ENCODE measurements at regions not wholly inside any gene's neighbourhood (a gene's known extent, or its start where the extent isn't known, plus 50 kb on each side); places are given as distances from the start of the nearest gene placed in this dataset.
"Not testable (repeated sequence)": the region's sequence is repeated elsewhere in the genome, so short reads cannot be mapped to it uniquely, and the experiment has no call there.

DNA sequence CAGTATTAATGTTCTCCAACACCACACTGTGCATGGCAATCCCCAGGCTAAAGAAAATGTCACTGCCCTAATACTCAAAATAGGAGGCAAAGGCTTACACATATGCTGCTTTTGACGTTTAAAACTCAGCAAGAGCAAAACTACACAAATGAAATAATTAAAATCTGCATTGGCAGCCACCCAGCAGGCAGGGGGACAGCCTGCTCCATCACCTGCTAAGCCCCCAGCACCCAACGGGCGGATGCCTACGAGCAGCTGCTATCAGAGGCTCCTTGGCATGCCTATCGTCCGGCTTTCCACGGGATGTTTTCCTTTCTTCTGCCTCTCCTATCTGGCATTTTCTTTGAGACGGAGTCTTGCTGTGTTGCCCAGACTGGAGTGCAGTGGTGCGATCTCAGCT lies 337.5 kb downstream of the SOX9 start:
- no peak for DNase-seq

DNA sequence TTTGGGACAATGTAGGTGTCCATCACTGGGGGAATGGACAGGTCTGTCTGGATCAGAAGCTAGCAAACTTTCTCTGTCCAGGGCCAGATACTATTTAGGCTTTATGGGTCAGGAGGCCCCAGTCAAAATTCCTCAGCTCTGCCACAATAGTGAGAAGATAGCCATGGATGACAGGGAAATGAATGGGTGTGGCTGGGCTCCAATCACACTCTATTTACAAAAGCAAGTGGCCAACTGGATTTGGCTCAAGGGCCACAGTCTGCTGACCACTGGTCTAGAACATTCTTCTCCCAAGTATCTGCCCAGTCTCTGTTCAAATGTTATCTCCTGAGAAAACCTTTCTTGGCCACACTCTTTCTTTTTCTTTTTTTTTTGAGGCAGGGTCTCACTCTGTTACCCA lies 339.9 kb downstream of the SOX9 start:
- DNase-seq = no peak

DNA sequence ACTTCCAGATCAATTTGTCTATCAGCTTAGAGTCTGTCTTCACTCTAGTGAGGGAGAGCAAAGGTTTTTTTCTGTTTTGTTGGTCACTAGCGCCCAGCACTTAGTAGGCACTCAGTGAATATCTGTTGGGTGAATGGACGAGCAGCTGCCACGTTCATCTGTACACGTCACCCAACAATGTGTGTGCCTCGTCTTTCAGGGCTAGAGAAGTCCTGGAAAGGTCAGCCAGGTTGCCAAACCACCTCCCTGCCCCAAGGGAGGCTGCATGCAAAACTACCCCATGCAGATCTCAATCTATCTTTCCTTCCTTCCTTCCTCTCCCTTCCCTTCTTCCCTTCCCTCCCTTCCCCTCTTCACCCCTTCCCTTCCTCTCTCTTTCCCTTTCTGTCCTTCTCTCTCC lies 340.9 kb downstream of the SOX9 start:
- DNase-seq = no peak

DNA sequence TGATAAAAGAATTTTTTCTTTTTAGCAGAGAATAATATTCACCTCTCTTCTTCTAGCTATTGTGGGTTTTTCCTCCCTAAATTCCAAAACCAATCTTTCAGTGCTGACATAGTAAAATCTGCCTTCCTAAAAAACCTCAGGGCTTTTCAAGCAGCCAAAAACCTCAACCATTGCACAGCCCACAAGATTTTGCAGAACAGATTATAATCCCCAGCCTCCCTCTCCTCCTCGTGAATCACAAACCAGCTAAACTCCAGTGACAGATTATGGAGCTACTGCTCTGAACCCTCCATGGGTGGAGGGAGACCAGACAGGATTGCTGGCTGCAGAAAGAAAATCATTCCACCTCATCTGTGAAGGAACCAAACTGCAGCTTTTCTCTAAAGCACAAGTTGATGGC lies 341.6 kb downstream of the SOX9 start:
- peak; percentile 10 for DNase-seq

DNA sequence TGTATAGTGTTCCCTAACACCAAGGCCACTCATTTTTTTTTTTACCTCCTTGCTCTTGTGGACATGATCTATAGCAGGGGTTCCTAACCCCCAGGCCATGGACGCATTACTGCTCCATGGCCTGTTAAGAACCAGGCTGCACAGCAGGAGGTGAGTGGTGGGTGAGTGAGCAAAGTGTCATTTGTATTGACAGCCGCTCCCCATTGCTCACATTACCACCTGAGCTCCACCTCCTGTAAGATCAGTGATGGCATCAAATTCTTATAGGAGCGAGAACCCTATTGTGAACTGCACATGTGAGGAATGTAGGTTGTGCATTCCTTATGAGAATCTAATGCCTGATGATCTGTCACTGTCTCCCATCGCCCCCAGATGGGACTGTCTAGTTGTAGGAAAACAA lies 342.0 kb downstream of the SOX9 start:
- DNase-seq = no peak

DNA sequence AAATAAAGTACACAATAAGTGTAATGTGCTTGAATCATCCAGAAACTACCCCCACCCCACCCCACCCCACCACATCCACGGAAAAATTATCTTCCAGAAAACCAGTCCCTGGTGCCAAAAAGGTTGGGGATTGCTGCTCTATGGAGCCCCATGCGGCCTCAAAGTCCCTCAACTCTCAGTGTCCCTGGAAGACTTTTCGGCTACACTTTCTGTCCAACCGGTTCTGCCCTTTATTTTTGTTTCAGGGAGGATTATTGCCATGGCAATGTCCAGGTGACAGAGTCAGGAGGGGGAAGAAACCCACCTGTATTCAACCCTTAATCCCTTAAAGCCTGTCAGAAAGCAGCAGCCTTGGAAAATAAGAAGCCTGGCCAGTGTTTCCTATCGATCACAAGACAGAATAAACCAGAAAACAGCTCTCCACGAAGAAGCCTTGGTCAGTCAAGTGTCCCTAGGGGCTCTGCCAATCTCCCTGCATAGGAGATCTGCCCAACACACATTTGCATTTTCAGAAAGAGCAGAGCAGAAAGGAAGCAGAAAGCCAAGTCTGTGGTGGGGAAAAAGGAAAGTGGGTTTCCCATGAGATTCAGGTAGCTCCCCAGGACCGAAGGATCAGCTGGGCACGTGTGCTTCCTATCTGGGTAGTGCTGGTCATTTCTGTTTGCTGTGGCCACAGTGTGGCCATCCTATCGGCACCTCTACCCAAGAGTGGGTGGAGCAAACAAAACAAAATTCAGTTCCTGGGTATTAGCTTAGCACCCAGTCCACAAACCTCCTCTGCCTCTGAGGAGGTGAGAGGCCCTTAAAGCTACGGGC lies 342.7 kb downstream of the SOX9 start:
- DNase-seq = no peak

DNA sequence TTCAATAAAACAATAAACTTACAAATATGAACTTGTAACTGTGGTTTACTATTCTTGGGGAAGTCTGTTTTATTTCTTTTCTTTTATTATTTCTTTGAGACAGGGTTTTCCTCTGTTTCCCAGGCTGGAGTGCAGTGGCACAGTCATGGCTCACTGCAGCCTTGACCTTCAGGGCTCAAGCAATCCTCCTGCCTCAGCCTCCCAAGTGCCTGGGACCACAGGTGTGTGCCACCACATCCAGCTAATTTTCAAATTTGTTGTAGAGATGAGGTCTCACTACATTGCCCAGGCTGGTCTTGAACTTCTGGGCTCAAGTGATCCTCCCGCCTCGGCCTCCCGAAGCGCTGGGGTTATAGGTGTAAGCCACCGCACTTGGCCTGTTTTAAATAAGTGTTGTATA lies 343.4 kb downstream of the SOX9 start:
- DNase-seq = not testable (repeated sequence)

DNA sequence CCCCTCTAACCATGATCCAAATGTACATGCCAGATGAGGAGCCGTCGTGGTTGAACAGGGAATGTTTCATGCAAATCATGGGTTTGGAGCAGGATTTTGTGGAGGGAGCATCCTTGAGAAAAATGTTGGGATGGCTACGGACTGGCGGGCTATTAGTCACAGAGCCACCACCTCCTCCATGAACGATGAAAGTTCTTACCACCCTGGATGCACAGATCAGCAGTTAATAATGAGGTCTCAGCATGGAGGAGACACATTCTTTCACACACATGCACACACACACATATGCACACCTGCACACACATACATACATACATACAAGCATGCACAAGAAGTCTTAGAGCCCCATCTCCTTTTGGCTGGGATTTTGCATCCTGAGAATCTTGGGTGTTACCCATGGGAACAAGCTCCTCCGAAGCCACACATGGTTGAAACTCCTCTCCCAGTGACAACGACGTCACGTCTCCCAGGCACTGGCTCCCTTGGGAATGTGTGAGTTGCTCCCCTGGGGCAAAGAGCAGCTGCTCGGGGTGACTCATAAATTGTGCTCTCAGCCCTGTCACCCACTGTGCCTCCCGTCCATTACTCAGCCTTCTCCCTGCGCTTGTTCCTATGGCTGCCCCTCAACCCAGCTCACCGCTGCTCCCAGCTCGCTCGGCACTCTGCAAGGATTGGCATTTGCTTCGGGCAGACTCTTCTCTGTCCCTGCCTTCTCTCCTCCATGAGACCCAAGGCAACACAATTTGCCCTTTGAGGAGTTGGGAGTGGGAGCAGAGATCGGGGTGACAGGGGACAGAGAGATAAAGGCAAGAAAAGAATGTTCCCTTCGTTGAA lies 344.6 kb downstream of the SOX9 start:
- DNase-seq = peak; percentile 82

DNA sequence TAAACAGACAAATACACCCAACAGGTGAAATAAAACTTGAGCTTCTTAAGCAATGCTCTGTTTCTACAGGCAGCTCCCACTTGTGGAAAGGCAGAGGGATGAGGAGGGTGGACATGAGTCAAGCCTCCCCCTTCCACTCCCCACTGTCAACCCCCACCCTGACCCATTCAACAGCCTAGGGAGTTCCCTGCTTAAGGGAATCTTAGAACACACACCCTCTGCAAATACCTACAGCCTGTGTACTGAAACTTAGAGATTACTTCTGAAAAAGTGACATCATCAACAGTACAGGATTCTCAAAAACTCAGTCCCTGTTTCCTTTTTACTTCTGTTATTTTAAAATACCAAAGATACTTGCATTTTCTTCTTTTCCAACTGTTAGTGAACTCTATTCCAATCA lies 345.4 kb downstream of the SOX9 start:
- DNase-seq = peak; percentile 54

DNA sequence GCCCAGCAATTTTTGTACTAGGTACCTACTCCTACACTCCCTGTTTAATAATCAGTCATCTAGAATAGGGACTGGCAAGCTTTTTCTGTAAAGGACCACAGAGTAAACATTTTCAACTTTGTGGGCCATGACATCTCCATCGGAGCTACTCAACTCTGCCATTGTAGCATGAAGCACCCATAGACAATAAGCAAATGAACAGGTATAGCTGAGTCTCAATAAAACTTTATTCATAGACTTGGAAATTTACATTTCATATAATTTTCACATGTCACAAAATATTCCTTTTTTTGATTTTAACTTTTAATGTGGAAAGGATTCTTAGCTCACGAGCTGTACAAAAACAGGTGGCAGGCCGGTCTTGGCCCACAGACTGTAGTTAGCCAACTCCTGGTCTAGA lies 345.8 kb downstream of the SOX9 start:
- DNase-seq = no peak

DNA sequence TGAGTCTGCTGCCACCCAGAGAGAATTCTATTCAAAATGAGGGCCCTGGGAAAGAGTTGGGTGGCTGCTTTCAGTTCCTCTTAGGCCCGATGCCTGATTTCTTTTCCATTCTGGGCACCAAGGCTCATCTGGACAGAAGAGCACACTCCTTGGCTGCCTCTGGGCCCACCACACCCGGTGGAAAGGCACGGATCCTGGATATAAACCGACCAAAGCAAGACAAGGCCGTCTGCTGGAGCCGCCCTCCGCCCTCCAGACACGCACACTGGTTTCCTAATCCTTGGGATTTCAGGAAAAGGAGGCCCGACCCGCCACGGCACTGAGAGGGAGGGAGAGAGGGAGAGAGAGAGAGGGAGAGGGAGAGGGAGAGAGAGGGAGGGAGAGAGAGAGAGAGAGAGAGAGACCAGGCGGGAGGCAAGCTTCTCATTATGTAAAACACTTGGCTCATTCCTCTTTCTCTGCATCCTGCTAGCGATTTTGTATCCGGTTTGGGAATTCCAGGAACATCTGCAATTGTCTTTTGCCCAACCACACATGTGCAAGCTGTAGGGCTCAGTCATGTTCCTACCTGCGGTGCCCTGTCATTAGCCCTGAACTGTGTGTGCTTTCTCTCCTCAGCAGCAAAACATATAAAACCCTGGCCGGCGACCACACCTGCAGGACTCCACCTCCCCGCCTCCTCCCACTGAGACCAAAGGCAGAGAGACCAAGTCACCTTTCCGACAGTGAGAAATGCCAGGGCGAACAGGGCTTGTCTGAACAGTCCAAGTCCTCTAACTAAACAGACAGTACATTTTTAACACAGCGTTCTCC lies 347.2 kb downstream of the SOX9 start:
- DNase-seq = peak; percentile 56

DNA sequence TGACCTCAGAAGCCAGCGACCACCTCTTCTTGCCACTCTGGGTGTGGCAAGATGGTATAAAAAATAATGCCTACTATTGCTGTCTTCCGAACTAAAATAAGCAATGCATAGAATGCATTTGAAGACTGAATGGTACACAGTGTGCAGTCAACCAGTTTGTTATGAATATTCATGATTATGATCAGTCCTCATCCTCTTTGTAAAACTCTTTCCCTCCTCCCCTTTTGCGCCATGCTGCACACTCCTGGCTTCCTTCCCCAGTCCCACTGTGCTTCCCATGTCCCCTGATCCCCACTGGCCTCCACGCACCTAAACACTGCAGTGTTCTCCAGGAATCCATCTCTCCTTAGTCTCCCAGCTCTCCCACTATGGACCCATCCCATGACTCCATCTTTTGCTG lies 348.0 kb downstream of the SOX9 start:
- DNase-seq = no peak

DNA sequence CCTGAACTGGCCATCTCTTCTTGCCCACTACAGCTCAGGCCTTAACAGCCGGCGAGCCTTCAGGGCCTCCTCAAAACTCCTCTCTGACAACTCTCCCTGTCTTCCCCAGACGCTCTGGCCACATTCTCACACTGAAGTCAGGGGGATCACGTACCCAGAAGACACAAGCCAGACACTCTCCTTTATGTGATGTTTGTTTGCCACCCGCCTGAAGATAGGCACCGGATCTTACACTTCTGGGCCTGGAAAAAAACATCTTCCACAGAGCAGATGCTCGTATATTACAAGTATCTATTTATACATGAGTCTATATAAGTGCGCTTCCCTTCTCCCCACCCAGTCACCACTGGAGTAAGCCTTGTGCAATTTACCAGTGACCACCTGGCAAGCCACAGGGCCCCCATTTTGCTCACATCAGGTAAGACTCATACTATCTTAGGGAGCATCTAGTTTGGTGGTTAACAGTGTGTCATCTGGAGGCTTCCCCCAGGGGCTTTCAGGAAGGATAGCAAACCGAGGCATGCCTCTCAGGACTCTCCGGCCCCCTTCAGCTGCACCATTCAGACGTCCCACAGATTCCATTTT lies 349.4 kb downstream of the SOX9 start:
- no peak for DNase-seq

DNA sequence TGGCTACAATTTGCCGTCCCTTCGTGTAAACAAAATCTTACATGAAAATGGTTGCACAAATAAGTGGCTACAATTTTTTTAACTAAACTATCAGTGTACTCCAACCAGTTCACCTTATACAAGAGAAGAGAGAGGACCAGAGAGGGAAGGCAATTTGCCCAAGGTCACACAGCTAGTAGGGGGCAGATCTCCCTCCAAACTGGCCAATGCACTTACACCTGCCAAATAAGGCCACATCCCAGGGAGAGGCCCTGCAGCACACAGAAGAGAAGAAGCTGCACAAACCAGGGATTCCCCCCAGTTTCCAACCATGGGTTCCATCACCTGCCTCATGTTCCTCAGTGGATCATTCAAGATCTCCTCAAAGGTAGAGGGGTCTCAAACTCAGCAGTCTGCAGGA lies 349.9 kb downstream of the SOX9 start:
- no peak for DNase-seq

DNA sequence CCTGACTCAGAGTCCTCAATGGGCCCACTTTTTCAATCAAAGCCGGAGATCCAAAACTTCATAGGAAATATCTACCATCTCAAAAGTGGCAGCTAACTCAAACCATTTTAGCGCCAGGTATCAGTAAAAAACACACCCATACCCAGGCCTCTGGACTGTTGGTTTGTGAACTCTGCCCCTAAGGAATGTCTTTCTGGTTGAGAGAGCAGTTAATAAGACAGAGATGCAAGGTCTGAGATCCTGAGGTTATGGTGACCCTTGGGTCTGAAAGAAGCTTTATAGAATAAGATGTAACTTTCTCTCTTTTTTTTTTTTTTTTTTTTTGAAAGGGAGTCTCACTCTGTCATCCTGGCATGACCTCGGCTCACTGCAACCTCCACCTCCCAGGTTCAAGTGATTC lies 350.5 kb downstream of the SOX9 start:
- no peak for DNase-seq

DNA sequence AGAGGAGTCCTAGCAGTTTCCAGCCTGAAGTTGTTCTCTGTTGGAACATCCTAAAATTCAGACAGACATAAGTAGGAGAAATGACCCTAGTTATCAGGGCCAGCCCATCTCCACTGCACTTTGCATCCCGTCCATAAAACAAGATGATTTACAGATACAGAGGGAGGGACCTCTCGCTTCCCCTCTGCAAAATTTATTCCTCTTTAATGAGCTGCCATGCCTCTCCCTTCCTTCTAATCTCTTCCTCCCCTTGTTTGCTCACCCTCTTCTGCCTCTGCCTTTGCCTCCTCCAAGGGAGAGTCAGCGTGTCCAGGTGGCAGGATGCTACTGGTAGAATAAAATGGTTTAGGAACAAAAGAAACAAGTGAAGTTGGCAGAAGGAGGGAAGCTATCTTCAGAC lies 351.3 kb downstream of the SOX9 start:
- no peak for DNase-seq

DNA sequence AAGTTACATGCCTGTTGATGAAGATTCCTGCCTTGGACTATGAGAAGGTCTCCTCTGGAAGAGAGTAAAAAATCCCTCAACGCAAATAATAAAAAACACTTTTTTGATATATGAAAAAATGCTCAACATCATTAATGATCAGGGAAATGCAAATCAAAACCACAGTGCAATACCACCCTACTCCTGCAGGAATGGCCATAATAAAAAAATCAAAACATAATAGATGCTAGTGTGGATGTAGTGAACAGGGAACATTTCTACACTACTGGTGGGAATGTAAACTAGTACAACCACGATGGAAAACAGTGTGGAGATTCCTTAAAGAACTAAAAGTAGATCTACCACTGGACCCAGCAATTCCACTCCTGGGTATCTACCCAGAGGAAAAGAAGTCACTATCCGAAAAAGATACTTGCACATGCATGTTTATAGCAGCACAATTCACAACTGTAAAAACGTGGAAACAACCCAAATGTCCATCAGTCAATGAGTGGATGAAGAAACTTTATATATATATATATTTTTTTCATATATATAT lies 352.1 kb downstream of the SOX9 start:
- not testable (repeated sequence) for DNase-seq

DNA sequence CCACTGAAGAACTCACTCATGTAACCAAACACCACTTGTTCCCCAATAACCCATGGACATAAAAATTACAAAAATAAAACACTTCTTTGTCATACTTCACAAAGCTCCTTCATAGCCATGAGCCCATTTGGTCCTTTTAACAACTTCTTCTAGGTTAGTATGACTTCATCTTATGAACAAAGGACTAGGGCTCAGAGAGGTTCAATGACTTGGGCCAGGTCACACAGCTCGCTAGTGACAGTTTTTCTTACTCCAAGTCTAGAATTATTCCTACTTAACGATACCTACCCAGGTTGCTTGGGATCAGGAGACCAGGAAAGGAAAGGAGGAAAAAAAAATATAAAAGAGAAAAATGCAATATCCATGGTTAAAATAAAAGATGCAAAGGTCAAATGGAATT lies 353.4 kb downstream of the SOX9 start:
- no peak for DNase-seq

DNA sequence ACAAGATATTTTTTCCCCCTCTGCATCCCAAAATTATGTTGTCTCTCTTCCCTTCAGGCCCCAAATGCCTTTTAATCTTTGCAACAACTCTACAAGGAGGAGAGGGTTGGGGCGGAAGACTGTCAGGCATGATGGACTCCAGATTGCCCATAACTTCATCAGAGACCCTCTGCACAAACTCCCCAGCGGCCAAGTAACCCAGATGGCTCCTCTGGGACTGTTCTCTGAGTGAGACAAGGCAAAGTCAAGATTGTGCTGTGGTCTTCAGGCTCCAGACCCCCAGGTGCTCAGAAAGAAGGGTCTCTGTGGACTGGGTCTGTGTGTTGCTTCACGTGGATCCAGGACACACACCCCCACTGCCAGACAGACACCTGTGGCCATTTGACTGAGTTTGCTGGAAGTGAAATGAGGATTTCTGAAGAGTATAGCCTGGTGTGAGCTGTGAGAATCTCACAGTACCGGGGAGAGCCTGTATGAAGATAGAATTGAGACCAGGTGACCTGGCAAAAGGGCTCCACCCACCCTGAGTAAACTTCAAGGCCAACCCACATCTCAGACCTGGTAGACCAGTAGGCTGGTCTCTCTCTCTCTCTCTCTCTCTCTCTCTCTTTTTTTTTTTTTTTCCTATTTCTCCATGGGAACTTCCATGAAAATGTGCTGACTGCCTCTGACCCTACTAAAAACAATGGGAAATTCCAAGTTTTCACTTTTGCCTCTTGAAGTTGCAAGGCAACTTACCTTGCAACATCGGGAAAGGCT lies 354.1 kb downstream of the SOX9 start:
- no peak for DNase-seq

DNA sequence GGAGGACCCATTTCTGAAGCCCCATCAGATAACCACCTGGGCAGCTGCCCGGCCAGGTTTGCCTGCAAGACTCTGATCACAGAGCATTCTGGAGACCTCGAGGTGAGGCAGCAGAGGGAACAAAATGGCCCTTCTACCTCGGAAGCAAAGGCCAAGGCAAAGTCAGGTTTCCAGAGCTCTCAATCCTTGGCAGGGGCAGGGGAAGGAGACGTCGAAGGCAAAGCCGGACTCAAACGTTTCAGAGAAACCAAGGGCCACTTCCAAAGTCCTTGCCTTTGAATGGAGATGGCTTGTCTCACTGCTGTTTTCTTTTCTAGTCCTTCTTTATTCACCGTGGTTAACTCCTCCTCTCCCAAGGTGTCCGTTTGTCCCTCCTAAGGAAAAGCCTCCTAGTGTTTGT lies 355.3 kb downstream of the SOX9 start:
- DNase-seq = no peak

DNA sequence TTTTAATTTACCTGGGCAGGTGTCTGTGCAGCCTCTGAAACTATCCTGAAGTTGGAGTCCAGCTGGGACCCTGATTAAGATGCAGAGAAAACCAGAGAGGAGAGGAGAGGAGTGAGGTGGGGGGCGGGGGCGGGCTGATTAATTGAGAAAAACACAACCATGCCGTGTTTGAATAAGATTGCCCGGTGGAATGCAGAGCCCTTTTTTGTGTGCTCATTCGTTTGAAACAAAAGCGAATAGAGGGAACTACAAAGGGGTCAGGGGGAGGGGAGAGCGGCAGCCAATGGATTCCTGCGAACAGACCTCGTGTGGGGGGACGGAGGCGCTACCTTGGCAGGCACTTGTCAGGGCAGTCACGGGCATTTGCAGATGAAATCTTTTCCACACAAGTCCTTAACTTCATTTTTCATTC lies 355.8 kb downstream of the SOX9 start:
- DNase-seq = no peak

DNA sequence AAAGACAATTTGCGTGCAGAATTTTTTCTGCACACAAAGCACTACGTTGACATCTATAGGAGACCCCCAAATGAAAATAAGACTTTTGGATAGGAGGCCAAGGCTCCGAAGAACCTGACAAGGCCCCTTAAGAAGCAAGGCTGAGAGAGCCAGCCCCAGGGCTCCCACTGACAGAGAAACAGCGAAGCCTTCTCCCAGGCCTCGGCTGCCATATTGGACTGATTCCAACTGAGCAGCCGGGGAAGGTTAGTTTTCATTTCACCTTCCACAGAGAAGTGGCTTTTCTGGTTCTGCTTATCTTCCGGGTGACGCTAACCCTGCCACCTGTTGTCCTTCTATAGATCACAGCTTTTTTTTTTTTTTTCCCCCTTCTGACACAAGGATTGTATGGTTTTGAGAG lies 356.7 kb downstream of the SOX9 start:
- no peak for DNase-seq
